ENCODE measurements at regions not wholly inside any gene's neighbourhood (a gene's known extent, or its start where the extent isn't known, plus 50 kb on each side); places are given as distances from the start of the nearest gene placed in this dataset.

GRCh38 chr17:6325741-6326140 is 109.2 kb downstream of the AIPL1 start:
- TF ChIP-seq, protein P1, sequence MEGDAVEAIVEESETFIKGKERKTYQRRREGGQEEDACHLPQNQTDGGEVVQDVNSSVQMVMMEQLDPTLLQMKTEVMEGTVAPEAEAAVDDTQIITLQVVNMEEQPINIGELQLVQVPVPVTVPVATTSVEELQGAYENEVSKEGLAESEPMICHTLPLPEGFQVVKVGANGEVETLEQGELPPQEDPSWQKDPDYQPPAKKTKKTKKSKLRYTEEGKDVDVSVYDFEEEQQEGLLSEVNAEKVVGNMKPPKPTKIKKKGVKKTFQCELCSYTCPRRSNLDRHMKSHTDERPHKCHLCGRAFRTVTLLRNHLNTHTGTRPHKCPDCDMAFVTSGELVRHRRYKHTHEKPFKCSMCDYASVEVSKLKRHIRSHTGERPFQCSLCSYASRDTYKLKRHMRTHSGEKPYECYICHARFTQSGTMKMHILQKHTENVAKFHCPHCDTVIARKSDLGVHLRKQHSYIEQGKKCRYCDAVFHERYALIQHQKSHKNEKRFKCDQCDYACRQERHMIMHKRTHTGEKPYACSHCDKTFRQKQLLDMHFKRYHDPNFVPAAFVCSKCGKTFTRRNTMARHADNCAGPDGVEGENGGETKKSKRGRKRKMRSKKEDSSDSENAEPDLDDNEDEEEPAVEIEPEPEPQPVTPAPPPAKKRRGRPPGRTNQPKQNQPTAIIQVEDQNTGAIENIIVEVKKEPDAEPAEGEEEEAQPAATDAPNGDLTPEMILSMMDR (tag by site-specific recombination; IDR thresholded peaks at IDR 0.05), result no peak
- no peak for TF ChIP-seq YY1 (tag by site-specific recombination; IDR thresholded peaks at IDR 0.05)
- TF ChIP-seq HOXA7 (CRISPR knock-in tag; IDR thresholded peaks at IDR 0.05; ENCODE audit: borderline replicate concordance), result no peak
- no peak for TF ChIP-seq RBAK (tag by site-specific recombination; IDR thresholded peaks at IDR 0.05)
- no peak for TF ChIP-seq ZNF785 (tag by site-specific recombination; IDR thresholded peaks at IDR 0.05)
- no peak for TF ChIP-seq ZNF776 (tag by site-specific recombination; IDR thresholded peaks at IDR 0.05; ENCODE audit: borderline replicate concordance)
- no peak for TF ChIP-seq ZNF660 (tag by site-specific recombination; IDR thresholded peaks at IDR 0.05)
- TF ChIP-seq ZNF654 (tag by site-specific recombination; IDR thresholded peaks at IDR 0.05; ENCODE audit: low read depth), result no peak
- TF ChIP-seq ZNF561 (tag by site-specific recombination; IDR thresholded peaks at IDR 0.05; ENCODE audit: borderline replicate concordance), result no peak
- no peak for TF ChIP-seq ZNF544 (tag by site-specific recombination; IDR thresholded peaks at IDR 0.05)
- TF ChIP-seq, protein P2, sequence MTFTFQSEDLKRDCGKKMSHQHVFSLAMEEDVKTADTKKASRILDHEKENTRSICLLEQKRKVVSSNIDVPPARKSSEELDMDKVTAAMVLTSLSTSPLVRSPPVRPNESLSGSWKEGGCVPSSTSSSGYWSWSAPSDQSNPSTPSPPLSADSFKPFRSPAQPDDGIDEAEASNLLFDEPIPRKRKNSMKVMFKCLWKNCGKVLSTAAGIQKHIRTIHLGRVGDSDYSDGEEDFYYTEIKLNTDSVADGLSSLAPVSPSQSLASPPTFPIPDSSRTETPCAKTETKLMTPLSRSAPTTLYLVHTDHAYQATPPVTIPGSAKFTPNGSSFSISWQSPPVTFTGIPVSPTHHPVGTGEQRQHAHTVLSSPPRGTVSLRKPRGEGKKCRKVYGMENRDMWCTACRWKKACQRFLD (tag by site-specific recombination; IDR thresholded peaks at IDR 0.05), result no peak
